ENCODE measurements at regions not wholly inside any gene's neighbourhood (a gene's known extent, or its start where the extent isn't known, plus 50 kb on each side); places are given as distances from the start of the nearest gene placed in this dataset.
"Not testable (repeated sequence)": the region's sequence is repeated elsewhere in the genome, so short reads cannot be mapped to it uniquely, and the experiment has no call there.

DNA sequence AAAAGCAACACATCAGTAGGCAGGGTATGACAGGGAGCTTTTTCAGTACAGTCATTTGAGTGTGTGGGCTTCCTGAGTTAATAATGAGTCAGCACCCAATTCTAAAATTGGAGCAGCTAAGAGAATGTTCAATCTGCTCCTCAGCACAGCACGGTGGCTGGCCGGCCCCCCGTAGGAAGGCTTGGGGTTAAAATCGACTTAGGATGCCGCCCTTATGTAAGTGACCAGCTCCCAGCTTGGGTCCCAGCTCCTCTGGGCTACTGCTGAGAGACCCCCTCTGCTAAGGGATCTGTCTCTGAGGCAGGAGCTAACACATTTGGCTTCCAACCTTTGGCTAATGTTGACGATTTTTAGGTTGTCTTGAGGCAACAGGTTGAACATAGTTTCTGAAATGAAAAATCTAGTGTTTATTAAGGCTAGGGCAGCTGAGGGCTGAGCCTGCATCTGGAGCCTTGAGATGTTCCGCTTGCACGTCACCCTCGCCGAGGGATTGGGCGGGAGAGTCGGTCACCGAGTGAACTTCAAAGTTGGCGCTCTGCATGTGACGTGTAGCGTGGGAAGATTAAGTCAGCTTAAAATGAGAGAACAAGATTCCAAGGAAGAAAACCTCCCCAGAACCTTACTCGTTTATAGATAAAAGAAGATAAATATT is 291.3 kb upstream of the PLGLB2 start:
- DNase-seq (ENCODE audit: low read depth): not testable (repeated sequence)

DNA sequence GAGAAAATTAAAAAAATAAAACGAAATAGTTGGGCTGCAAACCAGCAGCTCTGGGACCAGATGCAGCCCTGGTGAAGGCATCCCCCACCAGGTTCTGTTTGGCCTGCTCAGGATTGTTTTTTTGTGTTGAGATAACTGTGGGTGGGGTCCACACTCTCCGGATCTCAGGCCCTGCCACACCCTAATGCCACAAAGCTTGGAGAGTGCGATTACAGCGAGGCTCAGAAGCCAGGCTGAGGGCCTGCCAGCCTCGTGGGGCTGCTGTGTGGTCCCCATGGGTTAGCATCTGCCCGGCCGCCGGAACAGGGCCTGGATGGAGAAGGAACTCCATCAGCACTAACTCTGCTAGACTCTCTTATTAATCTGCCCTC is 290.8 kb upstream of the PLGLB2 start:
- DNase-seq (ENCODE audit: low read depth): not testable (repeated sequence)

DNA sequence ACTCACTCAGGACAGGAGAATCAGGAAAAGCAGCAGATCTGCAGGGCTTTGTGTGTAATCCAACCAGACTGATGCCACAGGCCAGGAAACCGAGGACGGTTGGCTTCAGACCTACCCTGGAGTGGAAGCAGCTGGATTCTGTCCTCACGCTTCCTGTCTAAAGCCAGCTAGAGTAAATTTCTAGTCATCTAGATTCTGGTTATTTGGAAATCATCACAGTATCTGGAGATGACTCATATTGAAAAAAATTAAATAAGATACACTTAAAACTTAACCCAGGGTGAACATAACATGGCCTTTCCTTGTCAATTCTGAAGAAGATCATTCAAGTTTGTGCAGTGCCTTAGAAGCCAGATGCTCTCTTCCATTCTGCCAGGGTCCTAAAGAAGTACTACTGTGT is 288.9 kb upstream of the PLGLB2 start:
- not testable (repeated sequence) for DNase-seq (ENCODE audit: low read depth)

- DNase-seq (ENCODE audit: low read depth): not testable (repeated sequence)
These were observed 287.8 kb upstream of the PLGLB2 start for GRCh38 chr2:87460104-87460503.

DNA sequence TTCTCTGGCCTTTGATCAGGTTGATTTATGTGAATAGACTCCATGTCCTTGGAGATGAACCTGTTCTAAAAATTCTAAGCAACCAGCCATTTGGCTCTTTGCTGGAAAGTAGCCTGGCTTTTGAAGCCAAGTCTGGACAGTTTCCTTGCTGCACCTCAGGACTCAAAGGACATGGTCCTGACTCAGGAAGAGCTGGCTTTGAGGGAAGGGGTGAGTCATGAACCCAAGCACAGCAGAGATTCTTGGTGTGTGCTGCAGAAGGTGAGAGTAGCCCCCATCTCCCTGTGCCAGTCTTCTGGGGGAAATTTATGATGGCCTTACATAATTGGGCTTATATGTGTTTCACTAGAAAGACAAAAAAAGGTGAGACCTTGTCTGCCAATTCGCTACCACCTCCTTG is 287.2 kb upstream of the PLGLB2 start:
- DNase-seq (ENCODE audit: low read depth): not testable (repeated sequence)

DNA sequence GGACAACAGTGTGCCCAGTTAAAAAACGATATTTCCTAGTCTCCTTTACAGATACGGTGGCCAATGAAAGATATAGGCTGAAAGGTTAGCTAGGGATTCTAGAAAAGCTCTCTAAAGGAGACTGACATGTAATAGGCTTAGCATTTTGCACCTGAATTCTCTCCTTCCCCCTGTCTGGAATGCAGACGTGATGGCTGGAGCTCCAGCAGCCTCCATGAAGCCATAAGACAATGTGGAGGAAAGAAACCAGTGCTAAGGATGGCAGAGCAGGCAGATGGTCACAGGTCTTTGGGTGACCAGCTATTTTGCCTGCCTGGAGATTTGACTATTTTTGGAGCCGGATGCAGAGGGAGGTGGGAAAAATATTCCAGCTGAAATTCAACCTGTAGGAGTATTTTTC is 286.2 kb upstream of the PLGLB2 start:
- not testable (repeated sequence) for DNase-seq (ENCODE audit: low read depth)

DNA sequence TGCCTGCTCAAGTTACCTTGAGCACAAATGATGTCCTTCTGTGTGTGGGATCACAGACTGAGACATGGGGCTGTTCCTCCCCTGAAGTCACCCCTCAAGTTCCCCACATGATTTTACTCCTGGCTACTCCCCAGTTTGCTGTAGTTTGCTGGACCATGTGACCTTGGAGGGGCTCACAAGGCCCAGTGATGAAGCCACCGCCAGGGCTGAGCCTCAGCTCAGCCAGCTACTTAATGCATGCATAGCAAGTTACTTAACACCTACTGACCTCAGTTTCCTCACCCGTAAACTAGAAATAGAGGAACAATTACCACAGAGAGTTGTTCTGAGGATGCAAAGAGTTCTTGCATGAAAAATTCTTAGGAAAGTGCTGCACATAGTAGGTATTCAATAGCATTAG is 283.7 kb upstream of the PLGLB2 start:
- not testable (repeated sequence) for DNase-seq (ENCODE audit: low read depth)

- DNase-seq (ENCODE audit: low read depth): not testable (repeated sequence)
These were observed 282.2 kb upstream of the PLGLB2 start for GRCh38 chr2:87465730-87466129.

DNA sequence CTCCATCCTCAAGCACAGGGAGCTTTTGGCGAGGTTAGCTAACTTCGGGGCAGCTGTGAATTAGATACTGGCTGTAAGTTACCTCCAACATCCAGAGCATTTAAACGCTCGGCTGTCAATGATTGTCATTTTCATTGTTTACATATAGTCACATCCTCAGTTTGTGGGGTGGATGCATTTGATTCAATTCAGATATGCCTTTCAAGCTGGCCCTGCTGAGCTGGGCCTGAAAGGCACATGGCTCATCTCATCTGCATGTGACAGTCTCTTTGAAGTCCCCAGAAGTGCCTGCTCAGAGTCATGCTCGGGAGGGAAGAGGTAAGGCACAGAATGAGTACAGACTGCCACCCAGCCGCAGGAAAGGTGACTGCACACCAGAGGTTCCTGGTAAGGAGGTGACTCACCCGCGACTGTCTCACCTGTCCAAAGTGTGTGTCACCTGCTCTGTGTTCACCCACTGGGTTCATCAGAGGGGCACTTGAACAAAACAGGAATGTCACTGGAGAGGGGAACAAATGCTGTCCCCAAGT is 281.2 kb upstream of the PLGLB2 start:
- DNase-seq (ENCODE audit: low read depth): not testable (repeated sequence)

GRCh38 chr2:87468429-87468981 is 279.4 kb upstream of the PLGLB2 start:
- DNase-seq (ENCODE audit: low read depth): not testable (repeated sequence)

GRCh38 chr2:87469180-87470151 is 278.4 kb upstream of the PLGLB2 start:
- DNase-seq (ENCODE audit: low read depth): not testable (repeated sequence)

DNA sequence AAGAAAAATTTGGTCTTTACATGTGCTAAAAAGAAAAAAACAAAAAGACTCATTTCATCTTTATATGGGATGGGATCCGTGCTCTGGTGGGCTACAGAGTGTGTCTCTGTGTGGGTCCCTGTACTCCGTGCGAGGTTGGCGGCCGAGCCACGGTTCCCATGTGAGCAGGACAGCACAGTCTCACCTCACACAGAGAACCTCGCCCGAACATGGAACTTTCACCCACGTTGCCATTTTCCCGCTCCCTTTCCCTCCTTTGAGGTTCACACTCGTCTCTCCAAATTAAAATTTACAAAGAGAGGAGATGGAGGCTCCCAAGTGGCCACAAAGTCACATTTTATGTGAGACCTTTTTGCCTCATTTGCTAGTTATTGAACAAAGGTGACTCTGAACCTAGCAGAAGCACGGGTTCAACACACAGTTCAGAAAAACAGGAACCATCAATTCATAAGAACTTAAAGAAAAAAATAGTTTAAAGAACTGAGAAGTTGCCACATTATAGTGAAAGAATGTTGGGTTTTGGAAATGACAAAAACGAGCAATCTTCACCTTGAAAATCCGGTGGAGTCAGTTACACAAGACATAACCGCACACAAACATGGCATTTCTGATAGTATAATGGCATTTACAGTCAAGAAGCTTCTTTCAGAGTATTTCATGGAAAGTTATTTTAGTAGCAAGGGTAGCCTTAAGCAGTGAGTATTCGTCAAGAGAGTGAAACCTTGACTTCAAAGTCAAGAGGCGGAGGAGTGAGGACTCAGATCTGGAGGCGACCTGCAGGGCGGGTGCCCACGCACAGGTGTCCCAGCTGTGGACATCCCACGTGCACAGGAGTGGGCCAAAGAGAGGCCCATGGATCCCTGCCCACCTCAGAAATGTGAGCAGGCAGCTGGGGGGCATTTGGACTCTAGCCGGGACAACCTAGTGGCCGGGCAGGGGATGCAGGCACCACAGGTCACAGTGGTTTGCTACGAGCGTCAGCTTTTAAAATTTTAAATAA is 277.2 kb upstream of the PLGLB2 start:
- DNase-seq (ENCODE audit: low read depth): not testable (repeated sequence)

- DNase-seq (ENCODE audit: low read depth): not testable (repeated sequence)
These were observed 276.4 kb upstream of the PLGLB2 start for GRCh38 chr2:87471478-87471877.

GRCh38 chr2:87476223-87476872 is 271.5 kb upstream of the PLGLB2 start:
- DNase-seq (ENCODE audit: low read depth): not testable (repeated sequence)

DNA sequence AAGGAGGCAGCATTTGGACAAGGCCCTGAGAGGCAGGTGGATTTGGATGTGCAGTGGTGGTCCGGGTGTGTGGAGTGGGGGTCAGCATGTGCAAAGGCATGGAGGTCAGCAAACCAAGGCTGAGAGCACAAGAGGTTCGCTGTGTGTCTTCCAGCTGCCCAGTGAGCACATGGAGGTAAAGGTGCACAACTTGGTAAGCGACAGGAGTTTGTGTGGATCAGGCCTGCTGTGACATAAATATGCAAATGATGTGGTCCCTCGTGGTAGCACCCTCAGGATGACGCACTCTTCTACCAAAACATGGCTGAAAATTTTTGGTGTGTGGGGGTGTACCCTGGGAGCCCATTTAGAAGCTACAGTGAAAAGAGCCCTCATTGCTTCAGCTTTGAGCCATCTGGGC is 271.0 kb upstream of the PLGLB2 start:
- not testable (repeated sequence) for DNase-seq (ENCODE audit: low read depth)

DNA sequence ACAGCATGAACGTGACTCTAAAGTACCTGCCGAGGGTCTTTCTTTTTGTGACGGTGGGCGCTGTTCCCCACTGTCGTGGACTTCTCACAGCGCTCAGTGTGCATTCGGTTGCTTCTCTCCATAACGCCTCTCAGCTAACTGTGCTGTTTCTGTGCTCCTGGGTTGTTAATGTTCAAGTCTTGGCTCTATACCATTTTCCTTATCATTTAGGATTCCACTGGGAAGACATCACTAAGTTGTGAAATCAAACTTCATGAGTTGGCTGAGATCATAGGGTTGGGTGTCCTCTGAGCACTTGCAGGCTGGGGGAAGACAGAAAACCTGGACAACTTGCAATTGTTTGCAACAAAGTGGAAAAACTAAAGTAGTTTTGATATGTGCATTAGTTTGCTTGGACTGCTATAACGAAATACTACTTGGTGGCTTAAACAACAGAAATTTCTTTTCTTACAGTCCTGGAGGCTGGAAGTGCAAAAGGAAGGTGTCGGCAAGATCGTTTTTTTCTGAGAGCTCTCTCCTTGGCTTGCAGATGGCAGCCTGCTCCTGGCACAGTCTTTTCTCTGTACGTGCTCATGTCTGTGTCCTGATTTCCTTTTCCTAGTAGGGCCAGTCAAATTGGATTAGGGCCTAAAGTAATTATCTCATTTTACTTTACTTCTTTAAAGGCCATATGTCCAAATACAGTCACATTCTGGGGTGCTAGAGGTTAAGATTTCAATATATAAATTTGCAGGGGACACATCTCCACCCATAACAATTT is 270.0 kb upstream of the PLGLB2 start:
- not testable (repeated sequence) for DNase-seq (ENCODE audit: low read depth)

DNA sequence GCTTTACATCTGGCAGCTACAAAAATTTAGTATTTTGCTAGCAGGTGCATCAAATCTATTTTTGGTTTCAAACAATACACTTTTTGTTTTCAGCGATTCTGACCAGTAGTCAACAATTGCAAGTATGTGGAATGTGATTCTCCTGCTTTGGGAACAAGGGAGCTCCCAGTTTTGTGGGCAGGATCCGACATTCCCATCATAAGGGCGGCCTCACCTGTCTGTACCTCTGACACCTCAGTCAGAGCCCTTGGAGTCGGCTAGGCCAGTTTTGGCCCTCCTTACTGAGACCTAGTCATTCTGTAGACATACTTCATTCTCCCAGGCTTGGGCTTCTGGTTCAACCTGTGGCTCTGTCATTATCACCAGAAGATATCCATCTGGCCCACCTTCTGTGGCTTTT is 269.0 kb upstream of the PLGLB2 start:
- not testable (repeated sequence) for DNase-seq (ENCODE audit: low read depth)

GRCh38 chr2:87483093-87483680 is 264.7 kb upstream of the PLGLB2 start:
- not testable (repeated sequence) for DNase-seq (ENCODE audit: low read depth)

DNA sequence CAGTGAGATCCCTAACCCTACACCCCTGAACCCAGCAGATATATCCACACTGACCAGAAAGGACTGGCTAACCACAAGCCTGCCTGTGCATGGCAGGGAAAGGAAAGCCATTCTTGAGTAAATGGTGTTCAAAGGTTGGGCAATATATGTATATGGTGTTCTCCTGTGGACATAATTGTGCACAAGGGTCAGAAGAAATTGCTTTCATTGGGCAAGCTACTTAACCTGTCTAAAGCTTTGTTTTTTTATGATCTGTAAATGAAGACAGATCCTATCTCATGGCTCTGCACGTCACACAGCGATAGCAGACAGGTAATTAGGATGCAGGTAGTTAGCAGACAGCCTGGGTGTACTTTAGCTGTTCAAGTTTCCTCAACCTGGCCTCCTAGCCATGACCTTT is 263.5 kb upstream of the PLGLB2 start:
- not testable (repeated sequence) for DNase-seq (ENCODE audit: low read depth)
